Mesenchymal stem cell (in vitro differentiated cells and primary cell): ENCODE measurements at regions not wholly inside any gene's neighbourhood (a gene's known extent, or its start where the extent isn't known, plus 50 kb on each side); places are given as distances from the start of the nearest gene placed in this dataset.

Source experiments
- DNase-seq: peaks from one replicate; pipeline ENCODE4 v3.0.0-alpha.2; 2013
- H2AFZ ChIP-seq: one replicate; pipeline ENCODE4 v1.6.1; 2013; ENCODE audit warnings: low read depth, mild to moderate bottlenecking, control low read depth, inconsistent platforms, low read length, moderate library complexity
- H2AK5ac ChIP-seq: 2 replicates; pipeline ENCODE4 v1.6.1; 2013; ENCODE audit warnings: low read length, moderate library complexity, mild to moderate bottlenecking, inconsistent platforms; ENCODE audit not compliant: severe bottlenecking
- H2BK120ac ChIP-seq: one replicate; pipeline ENCODE4 v1.6.1; 2013; ENCODE audit warnings: low read depth, mild to moderate bottlenecking, inconsistent platforms, low read length, moderate library complexity
- H2BK12ac ChIP-seq, 2 experiments: one replicate each; pipeline ENCODE4 v1.6.1; 2013; ENCODE audit warnings: inconsistent platforms in 2 of 2, low read length in 2 of 2, mild to moderate bottlenecking in 2 of 2, moderate library complexity in 2 of 2, control low read depth in 1 of 2
- H2BK15ac ChIP-seq: one replicate; pipeline ENCODE4 v1.6.1; 2013; ENCODE audit warnings: mild to moderate bottlenecking, low read depth, inconsistent platforms; ENCODE audit not compliant: poor library complexity, severe bottlenecking
- H2BK5ac ChIP-seq: 2 replicates; pipeline ENCODE4 v1.6.1; 2013; ENCODE audit warnings: low read depth, mild to moderate bottlenecking, low read length, control low read depth, inconsistent platforms; ENCODE audit not compliant: poor library complexity, severe bottlenecking
- H3K14ac ChIP-seq, 2 experiments: one replicate each; pipeline ENCODE4 v1.6.1; 2013; ENCODE audit warnings: inconsistent platforms in 2 of 2, low read length in 2 of 2, control low read depth in 1 of 2, mild to moderate bottlenecking in 1 of 2, moderate library complexity in 1 of 2
- H3K18ac ChIP-seq, 2 experiments: one replicate each; pipeline ENCODE4 v1.6.1; 2013; ENCODE audit warnings: inconsistent platforms in 2 of 2, low read length in 2 of 2, control low read depth in 1 of 2, low read depth in 1 of 2, mild to moderate bottlenecking in 1 of 2
- H3K23ac ChIP-seq, 2 experiments: one replicate each; pipeline ENCODE4 v1.6.1; 2013; ENCODE audit warnings: inconsistent platforms in 2 of 2, low read length in 2 of 2, mild to moderate bottlenecking in 2 of 2, moderate library complexity in 2 of 2, control low read depth in 1 of 2
- H3K27ac ChIP-seq: 2 replicates; pipeline ENCODE4 v1.5.1; 2013; ENCODE audit warnings: mild to moderate bottlenecking, moderate library complexity, low read length, control low read depth, inconsistent platforms; ENCODE audit not compliant: poor library complexity, severe bottlenecking
- H3K27me3 ChIP-seq, 2 experiments: 2 replicates each; pipeline versions ENCODE4 v1.6.1 to v1.7.0; 2013; ENCODE audit warnings: low read length in 2 of 2, mild to moderate bottlenecking in 2 of 2, moderate library complexity in 2 of 2, control low read depth in 1 of 2, inconsistent platforms in 1 of 2; ENCODE audit not compliant: control insufficient read depth in 1 of 2, insufficient read depth in 1 of 2
- H3K36me3 ChIP-seq, 2 experiments: 2 replicates each; pipeline versions ENCODE4 v1.6.1 to v1.7.0; 2013; ENCODE audit warnings: low read length in 2 of 2, control low read depth in 1 of 2, inconsistent platforms in 1 of 2, low read depth in 1 of 2, mild to moderate bottlenecking in 1 of 2; ENCODE audit not compliant: insufficient read depth in 2 of 2, control insufficient read depth in 1 of 2
- H3K4ac ChIP-seq, 2 experiments: one replicate each; pipeline ENCODE4 v1.6.1; 2013; ENCODE audit warnings: inconsistent platforms in 2 of 2, low read length in 2 of 2, mild to moderate bottlenecking in 2 of 2, moderate library complexity in 2 of 2, control low read depth in 1 of 2, low read depth in 1 of 2
- H3K4me1 ChIP-seq: 2 replicates; pipeline ENCODE4 v1.6.1; 2013; ENCODE audit warnings: low read depth, low read length, control low read depth; ENCODE audit not compliant: control insufficient read depth, insufficient read depth
- H3K4me2 ChIP-seq: 2 replicates; pipeline ENCODE4 v1.6.1; 2013; ENCODE audit warnings: low read length, mild to moderate bottlenecking, inconsistent platforms; ENCODE audit not compliant: poor library complexity, severe bottlenecking
- H3K4me3 ChIP-seq, 2 experiments: 2 replicates each; pipeline versions ENCODE4 v1.5.1 to v1.7.0; 2013; ENCODE audit warnings: low read length in 2 of 2, mild to moderate bottlenecking in 2 of 2, control low read depth in 1 of 2, low read depth in 1 of 2; ENCODE audit not compliant: insufficient read depth in 1 of 2
- H3K79me1 ChIP-seq: replicated peaks from 2 replicates; pipeline ENCODE4 v1.6.1; 2013; ENCODE audit warnings: mild to moderate bottlenecking, control low read depth, low read length, inconsistent platforms; ENCODE audit not compliant: poor library complexity, severe bottlenecking
- H3K9ac ChIP-seq: 2 replicates; pipeline ENCODE4 v1.7.0; 2013; ENCODE audit warnings: mild to moderate bottlenecking, low read length, moderate library complexity
- H3K9me3 ChIP-seq: 2 replicates; pipeline ENCODE4 v1.7.0; 2013; ENCODE audit warnings: mild to moderate bottlenecking, low read length; ENCODE audit not compliant: control insufficient read depth
- H4K8ac ChIP-seq: one replicate; pipeline ENCODE4 v1.6.1; 2013; ENCODE audit warnings: inconsistent platforms, mild to moderate bottlenecking, low read length, moderate library complexity
- H4K91ac ChIP-seq: one replicate; pipeline ENCODE4 v1.6.1; 2013; ENCODE audit warnings: mild to moderate bottlenecking, low read length, inconsistent platforms
- WGBS: methylation state at CpG from one replicate; pipeline ENCODE4 v1.1.7; 2013; ENCODE audit warnings: mixed read lengths; 5-methylcytosine and 5-hydroxymethylcytosine counted together

- Histone ChIP-seq H2BK120ac (no peak overlapping the region), H2BK15ac (no peak overlapping the region), H3K9ac (no peak overlapping the region), H3K18ac (no peak overlapping the region), H3K36me3 (no peaks in the 10 kb centered on the region), H3K14ac (no peak overlapping the region), H3K4me2 (no peak overlapping the region), H4K91ac (no peak overlapping the region), H2BK5ac (peak overlapping the region; percentile 40), H2AFZ (no peak overlapping the region), H3K27ac (no peak overlapping the region), H3K79me1 (no peaks in the 10 kb centered on the region), H3K4me3 (no peak overlapping the region), H3K9me3 (no peaks in the 10 kb centered on the region), H2BK12ac (no peak overlapping the region), H3K4ac (no peak overlapping the region), H4K8ac (no peak overlapping the region), H3K4me1 (no peaks in the 10 kb centered on the region), H2AK5ac (no peak overlapping the region), H3K27me3 (peaks cover 55 to 86% of the 10 kb centered on the region in 2 experiments), H3K23ac (no peak overlapping the region)
- no peak for DNase-seq
- 90% methylated on average over 1 of the region's 2 CpGs for WGBS
Measured at GRCh38 chr10:71081912-71082311, 130.5 kb upstream of the UNC5B start.

DNA sequence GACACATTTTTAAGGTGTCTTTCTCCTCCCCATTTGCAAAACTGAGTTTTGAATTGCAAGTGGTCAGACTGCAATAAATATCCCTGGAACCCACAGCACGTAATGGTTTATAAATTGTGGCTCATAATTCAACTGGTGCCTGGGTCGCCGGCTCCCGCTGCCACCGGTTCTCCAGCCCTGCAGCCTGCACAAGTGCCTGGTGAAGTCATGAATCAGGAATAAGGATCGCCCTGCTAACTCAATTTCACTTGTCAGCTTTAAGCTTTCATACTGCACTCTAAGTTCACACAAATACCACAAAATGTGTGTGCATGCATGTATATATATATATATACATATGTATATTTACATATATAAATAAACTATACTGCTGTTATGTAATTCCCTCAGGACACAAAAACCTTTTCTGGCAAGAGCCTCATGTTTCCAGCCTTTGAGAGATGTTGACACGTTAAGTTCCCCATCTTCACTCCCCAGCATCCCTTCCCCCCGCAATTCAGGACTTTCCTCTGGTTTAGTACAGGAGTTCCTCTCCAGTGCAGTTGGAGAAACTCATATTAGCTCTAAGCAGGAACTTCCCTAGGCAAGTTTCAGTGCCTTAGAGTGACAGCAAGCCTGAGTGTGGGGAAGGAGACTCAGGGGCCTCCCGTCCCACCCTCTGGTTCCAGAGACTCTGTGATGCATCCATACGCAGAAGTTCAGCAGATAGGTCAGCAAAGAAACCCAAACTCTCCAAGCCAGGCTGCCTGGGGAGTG lies 129.2 kb upstream of the UNC5B start:
- Histone ChIP-seq H2BK5ac (no peak overlapping the region), H2AK5ac (no peak overlapping the region), H2AFZ (no peak overlapping the region), H4K8ac (no peak overlapping the region), H3K79me1 (no peaks in the 10 kb centered on the region), H2BK12ac (no peak overlapping the region), H3K27ac (no peak overlapping the region), H3K4ac (no peak overlapping the region), H4K91ac (no peak overlapping the region), H3K18ac (no peak overlapping the region), H2BK120ac (no peak overlapping the region), H2BK15ac (no peak overlapping the region), H3K4me1 (no peaks in the 10 kb centered on the region), H3K23ac (no peak overlapping the region), H3K9me3 (no peaks in the 10 kb centered on the region), H3K9ac (no peak overlapping the region), H3K4me3 (no peak overlapping the region), H3K36me3 (no peaks in the 10 kb centered on the region), H3K4me2 (no peak overlapping the region), H3K27me3 (peaks cover 51 to 92% of the 10 kb centered on the region in 2 experiments), H3K14ac (no peak overlapping the region)
- WGBS = 49% methylated on average over 9 of the region's 10 CpGs
- DNase-seq = no peak

GRCh38 chr10:71083716-71083975 lies 128.7 kb upstream of the UNC5B start:
- no peak overlapping the region for H3K9ac ChIP-seq
- no peak overlapping the region for H2AK5ac ChIP-seq
- H3K79me1 ChIP-seq = no peaks in the 10 kb centered on the region
- H2BK15ac ChIP-seq = no peak overlapping the region
- no peak overlapping the region for H2BK5ac ChIP-seq
- H3K27ac ChIP-seq = no peak overlapping the region
- peaks cover 49 to 88% of the 10 kb centered on the region in 2 experiments for H3K27me3 ChIP-seq
- no peak overlapping the region for H4K8ac ChIP-seq
- no peak overlapping the region for H3K18ac ChIP-seq
- no peak for DNase-seq
- no peak overlapping the region for H3K14ac ChIP-seq
- no peak overlapping the region for H3K4me2 ChIP-seq
- no peak overlapping the region for H4K91ac ChIP-seq
- no peak overlapping the region for H2BK12ac ChIP-seq
- no peaks in the 10 kb centered on the region for H3K4me1 ChIP-seq
- H3K36me3 ChIP-seq = no peaks in the 10 kb centered on the region
- no peak overlapping the region for H2AFZ ChIP-seq
- H3K23ac ChIP-seq = no peak overlapping the region
- H2BK120ac ChIP-seq = no peak overlapping the region
- no peak overlapping the region for H3K4ac ChIP-seq
- 52% methylated on average over 5 of the region's 5 CpGs for WGBS
- H3K9me3 ChIP-seq = no peaks in the 10 kb centered on the region
- no peak overlapping the region for H3K4me3 ChIP-seq

DNA sequence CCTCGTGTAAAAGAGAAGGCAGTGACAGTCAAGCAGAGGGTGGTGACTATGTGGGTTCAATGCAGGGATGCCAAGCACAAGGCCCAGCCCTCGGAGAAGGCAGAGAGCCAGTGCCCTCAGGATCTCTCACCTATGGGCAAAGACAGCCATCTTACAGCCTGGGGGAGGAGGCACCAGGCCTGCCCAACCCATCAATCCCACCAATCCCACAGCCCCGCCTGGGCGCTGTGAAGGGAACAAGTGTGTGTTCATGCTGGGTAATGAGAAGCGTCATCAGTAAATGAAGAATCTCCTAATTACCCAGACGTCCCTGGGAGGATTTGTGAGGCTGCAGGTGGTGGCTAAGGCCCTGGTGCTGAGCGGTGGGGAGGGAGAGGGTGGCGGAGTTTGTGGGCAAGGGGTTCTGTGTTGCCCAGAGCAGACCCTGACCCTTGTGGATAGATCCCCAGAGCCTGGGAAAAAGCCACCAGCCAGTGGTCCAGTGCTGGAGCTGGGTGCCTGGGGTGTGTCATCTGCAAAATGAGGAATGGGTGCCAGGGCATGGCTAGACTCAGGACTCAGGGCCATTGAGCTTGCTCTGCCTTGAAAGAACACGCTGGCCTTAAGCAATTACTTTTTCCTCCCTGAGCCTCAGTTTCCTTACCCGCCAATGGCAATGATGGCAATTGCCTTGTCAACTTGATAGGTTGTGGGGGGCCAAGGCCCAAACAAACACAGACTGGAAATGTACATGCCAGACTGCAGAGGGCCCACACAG lies 128.1 kb upstream of the UNC5B start:
- H3K4ac ChIP-seq = no peak overlapping the region
- no peaks in the 10 kb centered on the region for H3K36me3 ChIP-seq
- H2BK12ac ChIP-seq = no peak overlapping the region
- no peak overlapping the region for H2BK15ac ChIP-seq
- H3K27ac ChIP-seq = no peak overlapping the region
- no peak overlapping the region for H2BK5ac ChIP-seq
- H3K9ac ChIP-seq = no peak overlapping the region
- no peak for DNase-seq
- no peak overlapping the region for H2BK120ac ChIP-seq
- no peak overlapping the region for H3K18ac ChIP-seq
- H3K14ac ChIP-seq = no peak overlapping the region
- no peaks in the 10 kb centered on the region for H3K79me1 ChIP-seq
- no peaks in the 10 kb centered on the region for H3K4me1 ChIP-seq
- no peak overlapping the region for H3K4me2 ChIP-seq
- no peak overlapping the region for H2AFZ ChIP-seq
- H3K9me3 ChIP-seq = no peaks in the 10 kb centered on the region
- no peak overlapping the region for H4K91ac ChIP-seq
- H3K4me3 ChIP-seq = no peak overlapping the region
- H4K8ac ChIP-seq = no peak overlapping the region
- H2AK5ac ChIP-seq = no peak overlapping the region
- no peak overlapping the region for H3K23ac ChIP-seq
- peaks cover 49 to 82% of the 10 kb centered on the region in 2 experiments for H3K27me3 ChIP-seq
- WGBS = 81% methylated on average over 9 of the region's 10 CpGs
